GM18498 (cell line): ENCODE measurements at regions not wholly inside any gene's neighbourhood (a gene's known extent, or its start where the extent isn't known, plus 50 kb on each side); places are given as distances from the start of the nearest gene placed in this dataset.
"Not testable (repeated sequence)": the region's sequence is repeated elsewhere in the genome, so short reads cannot be mapped to it uniquely, and the experiment has no call there.

Source experiments
- ATAC-seq: cut with Tn5 transposase; IDR thresholded peaks from one replicate; pipeline ENCODE4 v1.9.1; 2021; ENCODE audit warnings: mild to moderate bottlenecking, moderate library complexity; ENCODE audit not compliant: unreplicated experiment

DNA sequence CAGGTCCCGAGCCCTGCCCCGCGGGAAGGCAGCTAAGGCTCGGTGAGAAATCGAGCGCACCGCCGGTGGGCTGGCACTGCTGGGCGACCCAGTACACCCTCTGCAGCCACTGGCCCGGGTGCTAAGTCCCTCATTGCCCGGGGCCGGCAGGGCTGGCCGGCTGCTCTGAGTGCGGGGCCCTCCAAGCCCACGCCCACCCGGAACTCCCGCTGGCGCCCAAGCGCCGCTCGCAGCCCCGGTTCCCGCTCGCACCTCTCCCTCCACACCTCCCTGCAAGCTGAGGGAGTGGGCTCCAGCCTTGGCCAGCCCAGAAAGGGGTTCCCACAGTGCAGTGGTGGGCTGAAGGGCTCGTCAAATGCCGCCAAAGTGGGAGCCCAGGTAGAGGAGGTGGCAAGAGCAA is 63.2 kb upstream of the IER3 start:
- ATAC-seq = not testable (repeated sequence)

DNA sequence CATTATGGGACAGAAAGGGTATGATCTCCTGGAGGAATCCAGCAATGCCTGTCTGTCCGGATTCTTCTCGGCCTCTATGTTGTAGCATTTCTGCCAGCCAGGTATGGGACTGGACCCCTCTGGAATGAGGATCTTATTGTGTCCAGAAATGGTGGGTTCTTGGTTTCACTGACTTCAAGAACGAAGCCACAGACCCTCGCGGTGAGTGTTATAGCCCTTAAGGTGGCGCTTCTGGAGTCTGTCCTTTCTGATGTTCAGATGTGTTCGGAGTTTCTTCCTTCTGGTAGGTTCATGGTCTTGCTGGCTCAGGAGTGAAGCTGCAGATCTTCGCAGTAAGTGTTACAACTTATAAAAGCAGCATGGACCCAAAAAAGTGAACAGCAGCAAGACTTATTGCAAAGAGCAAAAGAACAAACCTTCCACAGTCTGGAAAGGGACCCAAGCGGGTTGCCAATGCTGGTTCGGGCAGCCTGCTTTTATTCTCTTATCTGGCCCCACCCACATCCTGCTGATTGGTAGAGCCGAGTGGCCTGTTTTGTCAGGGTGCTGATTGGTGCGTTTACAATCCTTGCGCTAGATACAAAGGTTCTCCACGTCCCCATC is 62.3 kb upstream of the IER3 start:
- no peak for ATAC-seq

DNA sequence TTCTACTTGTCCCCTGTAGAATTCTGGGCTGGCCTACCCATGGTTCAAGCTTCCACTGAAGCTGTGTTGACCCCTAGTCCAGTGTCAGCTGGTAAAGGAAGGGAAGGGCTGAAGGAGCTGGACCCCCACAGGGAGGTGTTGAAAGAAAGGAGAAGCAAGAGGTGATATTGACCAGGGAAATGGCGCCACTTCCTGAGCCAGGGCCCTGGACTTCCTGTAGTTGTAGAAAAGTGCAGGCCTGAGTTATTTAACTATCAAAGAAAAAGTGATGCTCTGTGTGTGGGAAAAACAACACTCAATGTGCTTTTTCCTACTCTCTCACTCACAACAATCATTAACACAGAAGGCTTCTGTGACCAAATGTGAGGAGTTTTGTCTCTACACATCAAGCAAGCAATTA is 60.0 kb upstream of the IER3 start:
- no peak for ATAC-seq

DNA sequence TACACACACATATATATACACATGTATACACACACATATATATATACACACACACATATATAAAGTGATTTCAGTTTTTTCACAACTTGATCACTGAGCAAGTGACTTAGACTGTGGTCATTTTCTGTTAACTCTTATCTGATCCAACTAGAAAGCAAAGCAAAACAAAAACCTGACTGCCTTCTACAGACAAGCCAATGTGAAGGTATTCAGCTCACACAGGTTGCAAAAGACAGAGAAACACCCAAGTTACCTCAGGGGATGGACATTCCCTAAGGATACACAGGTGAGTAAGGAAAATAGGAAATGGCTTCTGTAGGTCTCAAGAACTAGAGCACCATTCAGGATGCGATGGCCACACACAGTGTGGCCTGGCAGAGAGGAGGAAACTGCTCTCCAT is 58.4 kb upstream of the IER3 start:
- ATAC-seq = no peak

DNA sequence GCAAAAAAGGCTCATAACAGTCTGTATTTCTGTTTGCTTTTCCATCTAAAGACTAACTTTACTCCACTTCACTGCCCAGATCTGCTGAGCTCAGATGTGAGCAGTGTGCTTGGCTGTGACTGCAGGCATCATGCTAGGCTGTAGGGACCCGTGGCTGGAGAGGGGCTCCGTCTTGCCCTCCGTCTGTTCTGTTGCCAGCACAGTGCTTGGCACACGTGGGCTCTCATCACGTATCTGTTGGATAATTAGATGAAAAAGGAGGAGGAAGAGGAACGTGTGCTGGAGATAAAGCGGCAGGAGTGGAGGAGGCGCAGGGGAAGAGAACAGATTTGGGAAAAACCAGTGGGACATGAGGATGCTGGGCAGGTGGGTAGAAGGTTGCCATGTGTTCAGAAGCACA is 57.6 kb upstream of the IER3 start:
- ATAC-seq = no peak

DNA sequence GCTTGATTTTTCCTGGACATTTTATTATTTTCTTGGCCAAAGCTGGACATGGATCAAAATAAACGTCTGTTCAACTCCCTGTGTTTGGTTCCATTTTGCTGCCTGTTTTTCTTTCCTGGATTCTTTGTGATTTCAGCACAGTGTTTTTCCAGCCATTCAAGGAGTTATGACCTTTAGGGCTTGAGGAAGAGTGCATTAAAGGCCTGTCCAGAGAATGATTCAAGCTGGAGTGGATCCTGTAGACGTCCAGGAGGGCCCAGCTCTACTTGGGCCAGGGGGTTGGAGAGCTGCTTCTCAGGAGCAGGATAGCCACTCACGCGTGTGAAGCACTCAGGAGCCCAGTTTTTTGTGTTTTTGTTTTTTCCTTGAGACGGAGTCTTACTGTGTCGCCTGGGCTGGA is 56.5 kb upstream of the IER3 start:
- no peak for ATAC-seq

DNA sequence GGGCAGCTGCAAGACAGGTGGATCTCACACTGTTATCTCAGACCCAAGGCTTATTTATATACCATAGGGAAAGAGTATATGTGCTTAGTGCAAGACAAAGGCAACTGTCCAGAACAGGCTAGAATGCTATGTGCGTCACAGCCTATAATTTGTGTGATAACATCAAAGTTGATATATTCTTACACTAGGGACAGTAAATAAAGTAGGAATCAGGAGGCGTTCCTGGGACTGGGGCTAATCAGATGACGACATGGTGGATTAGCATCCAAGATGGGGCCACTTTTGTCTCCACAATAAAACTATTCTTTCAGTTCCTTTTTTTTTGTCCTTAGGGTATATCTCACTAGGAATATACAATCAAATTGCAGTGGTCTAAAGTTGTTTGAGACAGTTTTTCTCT is 54.9 kb upstream of the IER3 start:
- no peak for ATAC-seq

DNA sequence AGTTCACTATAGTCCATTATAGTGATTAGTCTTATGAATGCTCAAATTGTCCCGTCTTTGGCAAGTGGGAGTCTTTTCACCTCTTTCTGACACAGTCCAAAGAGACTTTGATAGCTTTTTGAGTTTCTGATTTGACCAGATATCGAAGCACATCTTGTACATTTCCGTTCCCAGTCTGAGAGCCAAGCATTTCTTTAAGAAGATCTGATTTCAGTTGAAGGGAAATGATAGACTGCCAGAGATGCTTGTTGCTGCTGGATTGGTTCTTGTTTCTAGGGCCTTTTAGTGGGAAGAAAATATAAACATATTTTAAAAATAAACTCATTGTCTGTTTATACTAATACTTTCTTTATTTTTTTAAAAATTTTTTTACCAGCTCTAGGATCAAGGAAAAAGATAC is 54.1 kb upstream of the IER3 start:
- ATAC-seq = no peak

DNA sequence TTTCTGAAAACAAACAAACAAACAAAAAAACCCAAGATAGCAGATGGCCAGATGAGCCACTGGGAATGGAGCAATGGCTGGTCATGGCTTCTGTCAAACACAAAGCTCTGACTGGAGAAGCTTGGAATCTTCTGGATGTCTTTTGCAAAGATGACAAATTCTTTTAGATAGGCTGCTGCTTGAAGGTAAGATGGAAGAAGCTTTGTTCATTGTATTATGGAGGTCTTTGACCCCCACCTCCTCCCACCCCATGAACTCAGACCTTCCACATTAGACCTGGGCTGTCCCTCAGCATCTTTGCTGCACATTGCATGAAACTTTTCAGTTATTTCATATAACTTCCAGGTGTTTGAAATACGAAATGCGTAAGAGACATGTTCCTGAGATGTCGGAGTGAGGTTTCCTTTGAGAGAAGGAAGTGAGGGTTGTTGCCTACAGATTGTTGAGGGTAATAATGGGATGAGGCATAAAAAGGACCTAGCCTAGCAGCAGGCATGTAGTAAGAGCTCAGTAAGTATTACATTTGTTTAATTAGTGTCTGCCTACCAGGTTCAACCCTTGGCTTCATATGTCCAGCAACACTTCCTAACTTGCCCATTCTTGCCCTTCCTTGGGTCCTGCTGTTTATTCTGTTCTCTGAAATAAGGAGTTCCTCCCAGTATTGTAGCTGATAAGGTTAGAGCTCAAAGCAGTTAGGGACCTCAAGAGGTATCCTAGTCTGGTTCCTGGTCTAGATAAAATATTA is 51.4 kb upstream of the IER3 start:
- no peak for ATAC-seq
